CD1c-positive myeloid dendritic cell (primary cell): ENCODE measurements at regions not wholly inside any gene's neighbourhood (a gene's known extent, or its start where the extent isn't known, plus 50 kb on each side); places are given as distances from the start of the nearest gene placed in this dataset.
A peak's percentile ranks its signal among the peaks of the same experiment; 100 is the strongest.

Source experiments
- DNase-seq: peaks from one replicate; pipeline ENCODE4 v3.0.0-alpha.2; 2016; ENCODE audit errors: extremely low spot score

DNA sequence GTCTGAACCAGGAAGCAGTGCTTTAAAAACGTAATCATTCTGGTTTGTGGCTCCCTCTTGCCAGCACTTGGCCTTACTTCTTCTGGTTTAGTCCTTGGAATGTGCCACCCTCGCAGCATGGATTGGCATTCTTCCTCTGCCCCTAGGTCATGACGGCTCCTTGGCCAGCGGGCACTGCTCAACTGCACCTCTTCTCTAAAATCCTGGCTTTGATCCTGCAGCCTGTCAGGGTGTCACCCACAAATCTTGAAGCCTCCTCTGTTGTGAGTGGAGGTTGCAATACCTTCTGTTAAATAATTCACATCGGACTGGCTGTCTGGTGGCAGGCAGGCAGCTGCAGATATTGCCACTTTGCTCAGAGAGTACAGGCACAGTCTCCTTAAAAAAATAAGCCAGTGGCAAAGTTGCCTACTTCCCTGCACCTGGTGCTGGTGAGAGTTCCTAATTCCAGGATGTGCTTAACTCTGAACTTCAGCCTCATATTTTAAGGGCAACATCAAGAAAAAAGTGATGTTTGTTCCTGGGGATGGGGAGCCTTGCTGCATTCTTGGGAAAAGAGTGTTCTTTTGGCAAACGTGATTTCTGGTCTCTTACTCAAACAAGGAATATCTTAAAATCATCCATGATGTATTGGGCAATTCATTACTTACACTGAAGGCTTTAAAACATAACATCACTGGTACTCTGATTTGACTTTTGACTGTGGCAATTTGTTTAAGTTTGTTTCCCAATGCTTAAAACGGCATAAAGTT, 179.8 kb downstream of the FOXA2 start:
- DNase-seq = no peak

DNA sequence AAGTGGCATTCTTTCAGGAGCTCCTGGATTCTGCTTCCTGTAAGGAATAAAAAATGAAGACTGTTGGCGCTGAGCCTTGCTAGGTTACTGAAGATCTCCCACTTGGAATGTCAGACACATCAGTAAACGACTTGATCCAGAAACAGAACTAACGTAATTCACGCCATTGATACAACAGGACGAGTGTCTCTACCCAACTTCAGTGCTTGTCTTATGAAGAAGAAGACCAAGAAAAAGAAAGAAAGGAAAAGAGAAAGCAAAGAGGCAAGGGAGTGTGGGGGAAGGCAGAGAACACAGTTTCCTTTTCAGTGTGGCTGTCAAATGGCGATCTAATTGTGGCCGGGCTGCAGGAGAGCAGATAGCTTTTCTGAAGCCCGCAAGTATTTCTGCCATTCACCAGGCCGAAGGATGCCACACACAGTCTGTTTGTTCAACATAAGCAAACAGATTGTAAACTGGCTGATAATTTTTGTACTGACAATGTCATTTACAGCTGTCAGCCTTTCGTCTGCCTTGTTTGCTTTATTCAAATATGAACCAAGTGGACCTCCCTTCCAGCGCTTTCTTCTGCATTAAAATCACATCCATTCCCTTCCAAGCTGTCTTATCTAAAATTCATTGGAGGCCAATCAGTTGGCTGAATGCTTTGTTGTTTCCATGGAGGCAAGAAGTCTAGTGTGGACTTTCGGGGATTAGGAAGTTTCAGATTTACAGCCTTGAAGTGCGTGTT, 180.6 kb downstream of the FOXA2 start:
- DNase-seq = no peak

DNA sequence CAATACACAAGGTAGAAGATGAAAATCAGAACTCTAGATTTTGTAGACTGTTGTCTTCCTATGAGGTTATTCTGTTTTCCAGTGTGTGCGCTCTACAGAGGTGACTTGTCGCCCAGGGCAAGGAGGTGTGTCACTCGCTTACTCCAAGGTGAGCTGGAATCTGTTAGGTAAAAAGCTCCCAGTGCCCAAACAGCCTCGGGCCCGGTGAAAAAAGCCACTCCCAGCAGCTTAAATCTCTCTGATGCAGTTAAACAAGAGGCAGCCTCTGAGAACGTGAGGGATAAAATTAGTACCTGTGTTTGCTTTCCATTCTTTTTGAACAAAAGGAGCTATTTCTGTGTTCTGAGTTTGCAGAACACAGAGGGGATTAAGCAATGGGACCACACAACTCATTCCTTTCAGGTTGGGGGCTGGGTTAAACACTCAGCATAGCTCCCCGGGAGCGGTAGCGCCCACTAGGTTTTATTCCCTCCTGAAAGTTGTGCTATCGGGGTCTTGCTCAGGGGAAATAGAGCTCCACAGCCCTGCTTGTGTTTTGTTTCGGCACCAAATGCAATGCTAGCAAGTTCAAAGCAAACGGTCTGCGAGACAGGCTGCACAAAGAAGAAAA, 181.2 kb downstream of the FOXA2 start:
- no peak for DNase-seq

DNA sequence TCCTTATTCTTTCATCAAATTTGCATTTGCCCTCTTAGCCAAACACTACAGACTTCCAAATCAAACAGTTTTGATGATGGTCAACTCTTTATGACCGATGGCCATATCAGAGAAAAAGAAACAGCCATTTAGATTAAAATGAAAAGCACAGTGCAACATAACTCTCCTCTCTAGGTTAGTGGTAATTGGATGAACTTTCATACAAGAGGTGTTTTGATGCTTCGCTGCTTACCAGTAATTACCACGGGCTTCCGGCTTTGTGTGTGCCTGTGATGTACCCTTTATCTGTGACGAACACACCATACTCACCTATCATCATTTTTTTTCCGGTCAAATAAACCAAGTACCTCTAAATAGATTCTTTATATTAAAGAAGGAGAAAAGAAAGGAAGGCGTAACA, 181.8 kb downstream of the FOXA2 start:
- no peak for DNase-seq

DNA sequence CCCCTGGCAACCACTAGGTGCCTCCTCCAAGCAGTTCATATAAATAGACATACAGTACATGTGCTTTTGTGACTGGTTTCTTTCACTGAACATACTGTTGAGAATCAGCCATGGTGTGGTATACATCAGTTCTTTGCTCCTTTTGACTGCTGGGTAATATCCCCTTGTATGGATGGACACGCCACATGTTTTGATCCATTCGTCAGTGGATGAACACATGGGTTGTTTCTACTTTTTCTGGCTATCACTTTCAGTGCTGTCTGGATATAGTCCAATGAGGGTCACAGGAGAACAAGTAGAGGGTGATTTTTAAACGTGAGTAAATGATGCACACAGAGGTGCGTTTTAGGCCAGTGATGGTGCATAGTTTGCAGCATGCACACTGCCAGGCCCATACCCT, 183.9 kb downstream of the FOXA2 start:
- no peak for DNase-seq

DNA sequence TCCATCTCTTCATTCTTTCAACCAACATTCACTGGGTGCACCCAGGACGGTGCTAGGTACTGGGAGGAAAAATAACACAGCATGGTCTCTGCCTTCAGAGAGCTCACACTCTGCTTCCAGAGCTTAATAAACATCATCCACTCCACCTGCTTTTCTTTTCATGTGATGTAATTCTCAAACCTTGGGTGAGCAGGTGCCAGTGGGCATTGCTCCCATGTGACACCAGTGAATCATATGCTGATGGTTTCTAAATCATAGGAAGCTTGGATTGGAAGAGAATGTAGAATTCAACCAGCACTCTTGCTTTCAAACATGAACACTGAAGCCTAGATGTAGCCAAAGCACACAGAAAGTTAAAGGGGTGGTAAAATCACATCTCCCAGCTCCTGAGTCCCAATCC, 189.8 kb downstream of the FOXA2 start:
- DNase-seq = no peak

DNA sequence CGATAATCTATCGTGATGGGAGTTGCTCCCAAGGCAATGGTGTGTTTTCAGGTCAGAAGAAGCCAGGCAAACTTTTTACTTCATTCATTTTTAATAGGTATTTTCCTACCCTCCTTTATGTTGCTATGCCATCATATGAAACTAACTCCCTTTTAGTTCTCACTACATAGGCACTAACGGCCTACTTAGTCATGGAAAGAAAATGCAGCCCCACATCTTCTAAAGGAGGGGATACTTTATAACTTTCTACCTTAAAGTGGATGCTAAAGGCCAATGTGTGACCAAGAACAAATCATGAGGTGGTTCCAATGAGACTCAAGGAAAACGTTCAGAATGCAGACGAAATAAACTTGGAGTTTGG, 193.8 kb downstream of the FOXA2 start:
- DNase-seq = no peak

DNA sequence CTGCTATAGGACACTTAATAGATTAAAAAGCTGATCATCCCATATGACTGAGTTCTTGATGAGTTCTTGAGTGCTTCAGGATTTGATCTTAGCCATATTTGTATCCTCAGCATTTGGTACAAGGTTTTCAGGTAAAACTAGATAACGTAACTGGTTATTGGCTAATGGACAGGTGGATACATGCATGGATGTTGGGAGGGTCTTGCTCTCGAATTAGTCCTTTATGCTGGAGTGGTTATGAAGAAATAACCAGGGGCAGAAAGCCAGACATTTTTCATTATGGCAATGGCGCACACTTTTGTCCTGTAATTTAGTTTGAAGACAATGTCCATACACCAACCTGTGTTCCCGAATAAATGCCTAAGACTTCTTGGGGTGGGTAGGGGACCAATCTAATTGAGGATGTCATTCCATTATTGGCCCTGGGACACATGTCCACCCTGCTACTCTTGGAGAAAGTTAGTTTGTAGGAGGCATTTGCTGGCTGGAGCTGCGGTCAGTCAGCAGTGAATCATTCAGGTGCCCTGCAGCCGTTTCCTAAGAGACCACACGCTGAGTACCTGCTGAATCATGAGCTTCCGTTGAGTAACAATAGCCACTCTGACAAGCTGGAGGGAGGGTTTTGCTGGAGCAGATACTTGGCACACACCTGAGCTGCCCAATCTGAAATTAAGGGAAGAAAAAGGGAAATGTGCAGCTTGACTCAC, 194.4 kb downstream of the FOXA2 start:
- no peak for DNase-seq

DNA sequence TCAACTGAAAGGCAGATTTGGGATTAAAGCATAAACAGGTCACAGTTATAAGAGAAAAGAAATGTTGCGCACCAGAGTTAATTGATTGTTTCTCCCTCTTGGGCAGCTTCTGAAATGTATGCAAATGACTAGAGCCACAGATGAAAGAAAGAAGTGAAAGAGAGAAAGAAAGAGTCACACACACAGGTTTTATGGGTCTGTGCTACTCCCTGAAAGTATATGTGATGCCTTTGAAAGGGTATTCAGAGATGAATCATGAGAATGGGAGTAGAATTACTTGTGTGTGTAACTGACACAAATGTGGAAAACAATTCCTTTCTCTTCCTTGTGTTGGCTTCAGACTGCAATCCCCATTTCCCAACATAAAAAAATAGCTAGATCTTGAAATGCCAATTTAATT, 196.9 kb downstream of the FOXA2 start:
- DNase-seq = no peak

DNA sequence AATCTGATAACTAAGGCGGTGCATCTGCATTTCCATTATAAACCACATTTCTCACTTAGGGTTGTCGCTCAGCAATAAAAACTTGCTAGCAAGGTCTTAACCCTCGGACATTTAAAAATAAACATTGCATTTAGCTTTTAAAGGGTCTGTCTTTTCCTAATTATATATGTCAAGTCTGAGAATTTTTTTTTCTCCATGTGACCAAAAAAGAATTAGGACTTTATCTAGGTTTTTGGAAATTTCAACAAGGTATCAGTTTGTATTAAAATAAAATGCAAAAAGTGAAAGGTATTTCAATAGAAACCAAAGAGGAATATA, 198.1 kb downstream of the FOXA2 start:
- no peak for DNase-seq

DNA sequence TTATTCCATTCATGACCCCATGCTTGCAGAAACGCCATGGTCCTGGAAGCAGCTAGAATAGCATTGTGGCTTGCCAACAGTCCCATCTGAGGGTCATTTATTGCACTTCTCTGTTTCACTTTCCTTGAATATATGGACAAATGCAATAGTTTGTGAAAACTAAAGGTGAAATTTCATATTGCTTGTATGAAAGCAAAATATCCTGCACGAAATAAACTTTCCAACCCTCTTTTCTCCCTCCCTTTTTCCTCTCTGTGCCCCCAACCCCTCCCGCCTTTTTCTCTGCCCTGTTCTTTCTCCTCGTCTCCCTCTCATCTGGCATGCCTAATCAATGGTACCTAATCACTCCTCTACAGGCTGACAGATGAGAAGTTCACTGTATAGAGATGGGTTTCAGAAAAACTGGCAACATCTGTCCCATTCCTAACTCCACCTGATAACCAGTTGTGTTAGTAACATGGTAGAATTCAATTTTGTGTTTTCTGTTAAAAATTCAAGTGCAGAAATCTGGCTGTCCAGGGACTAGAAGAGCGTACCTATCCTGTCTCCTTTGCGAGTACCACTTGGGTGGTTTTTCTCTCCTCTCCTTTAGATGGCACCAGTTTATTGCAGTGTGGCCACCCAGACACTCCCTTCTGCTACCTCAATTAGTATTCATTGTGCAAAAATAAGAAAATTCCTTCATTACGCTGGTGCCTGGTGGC, 198.6 kb downstream of the FOXA2 start:
- no peak for DNase-seq

DNA sequence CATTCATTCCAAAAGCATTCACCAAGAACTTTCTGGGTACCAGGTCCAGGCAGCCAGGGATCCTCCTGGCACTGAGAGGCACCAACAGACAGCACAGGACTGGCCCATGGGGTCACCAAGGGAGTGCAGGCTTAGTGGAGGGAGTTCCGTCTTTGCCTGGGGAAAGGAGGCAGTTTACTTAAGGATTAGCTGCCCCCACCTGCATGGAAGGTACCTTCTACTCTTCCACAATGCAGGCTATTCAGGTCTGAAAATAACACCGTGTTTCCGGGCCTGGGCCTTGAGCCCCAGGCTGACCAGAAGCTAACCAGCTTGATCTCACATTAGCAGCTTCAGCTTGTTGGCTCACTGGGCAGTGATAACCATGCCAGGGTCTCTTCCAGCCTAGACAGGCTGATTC, 199.4 kb downstream of the FOXA2 start:
- no peak for DNase-seq

DNA sequence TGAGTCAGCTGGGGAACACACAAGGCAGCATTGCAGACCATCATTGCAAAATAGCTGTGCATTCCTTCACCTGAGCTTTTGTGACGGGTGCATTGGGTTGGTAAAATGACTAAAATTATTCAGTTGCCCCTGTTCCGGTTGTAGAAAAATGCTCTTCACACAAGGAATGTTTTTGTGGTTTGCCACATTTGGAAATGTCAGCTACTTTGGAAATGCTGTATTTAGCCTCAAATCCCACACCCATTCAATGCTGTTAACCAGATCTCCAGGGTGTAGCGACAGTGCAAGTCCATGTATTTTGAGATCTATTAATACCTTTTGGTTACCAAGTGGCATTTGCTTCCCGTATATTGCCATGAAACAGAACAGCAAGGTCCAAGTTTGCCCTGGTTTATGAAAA, 201.2 kb downstream of the FOXA2 start:
- DNase-seq = no peak

DNA sequence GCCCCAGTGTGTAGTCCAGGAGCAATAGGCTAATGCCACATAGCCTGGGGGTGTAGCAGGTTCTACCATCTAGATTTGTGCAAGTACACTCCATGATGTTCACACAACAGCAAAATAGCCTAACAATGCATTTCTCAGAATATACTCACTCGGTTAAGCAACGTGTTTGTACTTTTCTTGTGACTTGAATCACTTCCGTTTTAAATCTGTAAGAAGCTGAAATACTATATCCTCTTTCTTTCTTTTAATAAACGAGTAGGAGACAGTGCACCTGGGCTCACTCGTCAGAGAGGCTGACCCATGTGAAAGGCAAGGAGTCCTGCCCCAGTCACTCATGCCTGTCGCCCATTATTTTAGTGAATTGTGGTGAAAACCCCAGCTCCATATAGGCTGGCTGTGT, 201.6 kb downstream of the FOXA2 start:
- DNase-seq = peak; percentile 6

DNA sequence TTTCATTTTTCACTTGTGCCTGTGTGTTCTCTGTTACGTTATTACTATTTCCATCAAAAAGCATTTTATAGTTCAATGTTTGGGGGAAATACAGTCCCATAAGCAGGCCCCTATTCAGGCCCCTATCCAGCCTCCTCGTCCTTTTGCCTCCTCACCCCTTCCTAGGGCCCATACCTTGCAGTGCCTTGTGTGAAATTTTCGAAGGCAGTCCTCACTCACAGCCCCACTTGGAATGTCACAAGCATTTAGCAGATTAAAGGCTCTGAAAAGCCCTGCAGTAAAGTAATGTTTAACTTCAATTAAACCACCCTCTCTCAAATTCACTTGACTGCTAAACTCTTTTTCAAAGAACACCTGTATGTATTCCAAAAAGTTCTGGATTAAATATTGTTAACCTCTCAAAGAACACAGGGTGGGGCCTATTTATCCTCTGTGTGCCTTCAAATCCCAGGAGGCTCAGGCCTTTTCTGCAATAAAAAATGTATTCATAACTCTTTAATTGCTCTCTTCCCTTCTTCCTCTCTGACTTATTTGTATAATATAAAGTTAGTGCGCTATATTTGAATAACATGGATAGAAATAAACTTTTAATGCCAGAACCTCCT, 202.5 kb downstream of the FOXA2 start:
- no peak for DNase-seq

DNA sequence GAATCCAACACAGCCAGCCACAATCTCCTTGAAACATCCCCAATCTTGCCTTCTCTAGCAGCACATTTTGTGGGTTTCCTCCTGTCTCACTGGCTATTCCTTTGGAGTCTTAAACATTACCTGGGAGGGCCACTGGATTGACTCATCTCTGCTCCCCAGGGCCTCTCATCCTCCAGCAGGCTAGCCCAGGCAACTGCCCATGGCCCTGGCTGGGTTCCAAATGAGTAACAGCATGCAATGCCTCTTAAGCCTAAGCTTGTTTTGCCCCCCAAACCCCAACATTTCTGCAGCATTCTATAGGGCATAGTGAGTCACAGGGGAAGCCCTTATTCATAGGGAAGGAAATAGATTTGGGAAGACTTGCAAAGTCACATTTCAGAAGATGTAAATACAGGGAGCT, 204.9 kb downstream of the FOXA2 start:
- no peak for DNase-seq

DNA sequence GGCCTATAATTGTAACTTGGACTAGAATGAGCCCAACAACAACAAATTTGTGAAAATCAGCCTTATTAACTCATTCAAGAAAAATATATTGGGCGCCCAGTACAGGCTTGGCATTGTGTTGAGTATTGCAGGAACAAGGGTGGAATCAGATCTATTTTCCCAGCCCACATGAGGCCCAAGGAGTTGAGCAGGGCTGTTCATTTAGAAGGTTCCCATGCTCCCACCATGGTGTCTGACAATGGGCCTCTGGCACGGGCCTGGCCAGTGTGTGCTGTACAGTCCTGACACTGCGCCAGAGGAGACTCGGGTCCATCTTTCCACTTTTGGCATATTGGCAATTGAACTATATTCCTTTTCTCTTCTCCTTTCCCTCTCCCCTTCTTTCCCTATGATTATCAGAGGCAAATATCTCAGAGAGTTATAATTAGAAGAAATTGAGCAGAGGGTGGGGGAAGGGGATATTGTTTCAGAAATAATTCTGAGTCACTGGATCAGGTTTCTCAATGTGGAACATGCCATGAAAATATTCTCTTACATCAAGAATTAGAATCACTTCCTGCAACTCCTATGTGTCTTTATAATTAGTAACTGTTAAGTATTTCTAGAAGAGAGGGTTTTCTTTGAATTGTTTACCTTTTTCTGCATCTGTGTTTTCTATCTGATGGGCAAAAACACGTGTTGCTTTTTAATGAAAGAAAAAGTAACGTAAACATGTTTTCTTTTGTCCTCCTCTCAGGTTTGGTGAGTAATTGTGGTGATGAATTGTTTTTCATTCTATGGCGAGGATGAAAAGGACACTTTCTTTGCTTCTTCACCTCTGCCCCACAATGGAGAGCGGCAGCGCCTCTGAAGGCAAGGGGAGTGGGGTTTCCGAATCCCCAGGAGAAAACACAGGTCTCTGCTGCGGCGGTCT, 209.4 kb downstream of the FOXA2 start:
- DNase-seq = no peak

DNA sequence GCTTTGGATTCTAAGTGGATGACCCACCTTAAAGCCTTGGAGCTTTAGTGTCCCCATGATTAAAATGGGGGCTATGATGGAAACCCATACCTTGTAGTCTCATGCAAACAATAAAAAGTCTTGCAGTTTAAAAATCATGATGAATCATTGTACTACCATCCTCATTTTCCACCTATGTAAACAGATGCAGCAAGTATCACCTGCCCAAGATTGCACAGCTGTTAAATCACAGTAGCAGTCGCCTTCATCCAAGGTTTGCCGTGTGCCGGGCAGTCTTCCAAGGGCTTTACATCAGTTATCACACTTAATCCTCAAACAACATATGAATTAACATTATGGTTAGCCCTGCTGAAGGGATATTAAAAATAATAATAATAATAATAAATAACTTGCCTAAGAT, 210.3 kb downstream of the FOXA2 start:
- DNase-seq = no peak

DNA sequence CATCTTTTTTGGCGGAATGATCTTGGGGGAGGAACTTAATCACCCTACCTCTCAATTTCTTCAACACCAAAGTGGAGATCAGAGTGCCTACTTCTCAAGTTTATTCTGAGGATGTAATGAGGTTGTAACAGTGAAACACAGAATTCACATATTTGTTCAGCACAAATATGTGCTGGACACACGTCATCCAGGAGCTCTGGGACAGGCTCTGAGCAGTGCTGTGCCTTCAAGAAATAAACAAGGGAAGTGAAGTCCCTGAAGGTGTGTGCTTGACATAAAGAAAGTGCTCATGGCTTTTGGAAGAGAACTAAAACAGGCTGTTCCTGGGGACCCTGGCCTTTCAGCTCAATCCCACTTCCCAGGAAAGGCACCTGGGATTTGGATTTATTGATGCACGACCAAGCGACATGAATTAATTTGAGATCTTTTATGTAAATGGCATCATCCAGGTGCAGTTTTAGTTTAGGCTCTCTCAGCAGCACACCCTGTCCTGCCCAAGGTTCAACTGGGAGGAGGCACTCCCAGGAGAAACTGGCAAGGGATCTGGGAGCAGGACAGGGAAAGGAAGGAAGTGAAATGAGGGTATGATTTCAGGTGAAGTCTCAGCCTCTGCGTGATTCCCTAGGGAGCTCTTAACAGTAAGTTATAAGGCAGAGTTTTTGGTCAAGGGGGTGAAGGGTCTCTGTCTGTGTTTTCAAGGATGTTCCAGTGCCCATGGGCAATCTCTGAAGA, 211.0 kb downstream of the FOXA2 start:
- no peak for DNase-seq

DNA sequence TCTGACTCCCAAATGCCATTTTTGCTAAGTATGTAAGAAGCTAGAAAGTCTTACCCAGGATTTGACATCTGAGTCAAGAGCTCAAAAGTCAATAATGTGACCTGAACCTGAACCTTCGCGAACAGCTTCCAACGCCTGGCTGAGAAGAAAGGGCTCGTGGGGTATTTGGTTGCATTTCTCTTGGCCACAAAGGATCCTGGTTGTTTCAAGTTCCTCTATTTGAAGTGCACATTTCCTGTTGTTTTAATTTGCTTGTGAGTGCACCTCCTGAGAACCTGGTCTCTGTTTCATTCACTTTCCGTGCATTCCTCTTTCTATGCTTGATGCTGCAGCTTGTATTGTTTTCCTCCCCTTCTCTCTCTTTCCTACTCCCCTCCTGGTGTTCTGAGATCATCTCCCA, 212.5 kb downstream of the FOXA2 start:
- DNase-seq = peak; percentile 29
